ENCODE measurements at regions not wholly inside any gene's neighbourhood (a gene's known extent, or its start where the extent isn't known, plus 50 kb on each side); places are given as distances from the start of the nearest gene placed in this dataset.

DNA sequence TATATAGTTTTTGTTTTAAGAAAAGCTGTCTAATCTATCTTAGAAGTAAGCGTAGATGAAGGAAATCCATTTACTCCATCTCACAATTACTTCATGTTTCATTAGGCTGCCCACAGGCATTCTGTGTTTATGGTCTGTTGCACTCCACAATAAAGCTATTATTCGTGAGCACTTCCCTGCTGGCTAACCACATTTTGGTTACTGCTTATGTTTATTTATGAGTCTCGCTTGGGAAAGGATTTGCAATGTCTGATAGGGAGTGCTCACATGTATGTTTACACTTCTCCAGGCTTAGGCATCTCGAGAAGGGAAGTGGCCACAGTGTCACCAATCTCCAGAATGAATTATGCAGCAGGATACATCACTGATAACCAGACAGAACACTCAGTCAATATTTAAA is 190.9 kb downstream of the VCY1B start:
- TF ChIP-seq, protein P1, sequence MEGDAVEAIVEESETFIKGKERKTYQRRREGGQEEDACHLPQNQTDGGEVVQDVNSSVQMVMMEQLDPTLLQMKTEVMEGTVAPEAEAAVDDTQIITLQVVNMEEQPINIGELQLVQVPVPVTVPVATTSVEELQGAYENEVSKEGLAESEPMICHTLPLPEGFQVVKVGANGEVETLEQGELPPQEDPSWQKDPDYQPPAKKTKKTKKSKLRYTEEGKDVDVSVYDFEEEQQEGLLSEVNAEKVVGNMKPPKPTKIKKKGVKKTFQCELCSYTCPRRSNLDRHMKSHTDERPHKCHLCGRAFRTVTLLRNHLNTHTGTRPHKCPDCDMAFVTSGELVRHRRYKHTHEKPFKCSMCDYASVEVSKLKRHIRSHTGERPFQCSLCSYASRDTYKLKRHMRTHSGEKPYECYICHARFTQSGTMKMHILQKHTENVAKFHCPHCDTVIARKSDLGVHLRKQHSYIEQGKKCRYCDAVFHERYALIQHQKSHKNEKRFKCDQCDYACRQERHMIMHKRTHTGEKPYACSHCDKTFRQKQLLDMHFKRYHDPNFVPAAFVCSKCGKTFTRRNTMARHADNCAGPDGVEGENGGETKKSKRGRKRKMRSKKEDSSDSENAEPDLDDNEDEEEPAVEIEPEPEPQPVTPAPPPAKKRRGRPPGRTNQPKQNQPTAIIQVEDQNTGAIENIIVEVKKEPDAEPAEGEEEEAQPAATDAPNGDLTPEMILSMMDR (IDR thresholded peaks at IDR 0.05; ENCODE audit: borderline replicate concordance, control extremely low read depth, extremely low read depth, insufficient read depth, missing control alignments) = no peak
- in situ Hi-C loops (cut with MboI; ENCODE audit: low sequenced_read_pairs, unreplicated experiment) = no loop called here
- DNase-seq (ENCODE audit: low spot score) = no peak

DNA sequence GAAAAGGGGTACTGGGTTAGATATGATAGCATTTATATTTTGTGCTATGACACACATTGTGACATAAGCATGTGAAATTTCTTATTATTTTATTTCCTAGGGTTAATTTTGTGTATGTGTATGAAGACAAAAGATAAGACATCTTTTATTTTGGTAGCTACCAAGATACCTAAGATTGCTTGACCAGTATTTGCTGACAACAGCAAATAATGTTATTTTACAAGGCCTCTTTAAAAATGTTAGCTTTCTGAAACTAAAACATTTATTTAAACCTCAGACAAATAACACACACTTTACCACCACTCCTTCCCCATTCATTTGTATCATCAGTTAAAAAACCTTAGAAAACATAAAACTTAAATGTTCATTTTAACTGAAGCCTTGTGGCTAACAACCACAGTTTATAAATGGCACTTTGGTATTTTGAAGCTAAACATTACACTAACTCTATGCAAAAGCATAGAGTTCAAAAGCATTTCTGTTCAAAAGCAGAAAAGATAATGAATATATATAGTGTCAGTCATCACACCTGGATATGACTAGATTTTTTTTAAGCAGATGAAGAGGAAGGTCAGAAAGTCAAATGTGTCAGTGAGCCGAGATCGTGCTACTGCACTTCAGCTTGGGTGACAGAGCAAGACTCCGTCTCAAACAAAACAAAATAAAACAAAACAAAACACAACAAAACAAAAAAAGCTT is 193.0 kb downstream of the VCY1B start:
- no peak for DNase-seq (ENCODE audit: low spot score)
- TF ChIP-seq, protein P1 (IDR thresholded peaks at IDR 0.05; ENCODE audit: borderline replicate concordance, control extremely low read depth, extremely low read depth, insufficient read depth, missing control alignments) = no peak
- in situ Hi-C loops (cut with MboI; ENCODE audit: low sequenced_read_pairs, unreplicated experiment) = no loop called here

DNA sequence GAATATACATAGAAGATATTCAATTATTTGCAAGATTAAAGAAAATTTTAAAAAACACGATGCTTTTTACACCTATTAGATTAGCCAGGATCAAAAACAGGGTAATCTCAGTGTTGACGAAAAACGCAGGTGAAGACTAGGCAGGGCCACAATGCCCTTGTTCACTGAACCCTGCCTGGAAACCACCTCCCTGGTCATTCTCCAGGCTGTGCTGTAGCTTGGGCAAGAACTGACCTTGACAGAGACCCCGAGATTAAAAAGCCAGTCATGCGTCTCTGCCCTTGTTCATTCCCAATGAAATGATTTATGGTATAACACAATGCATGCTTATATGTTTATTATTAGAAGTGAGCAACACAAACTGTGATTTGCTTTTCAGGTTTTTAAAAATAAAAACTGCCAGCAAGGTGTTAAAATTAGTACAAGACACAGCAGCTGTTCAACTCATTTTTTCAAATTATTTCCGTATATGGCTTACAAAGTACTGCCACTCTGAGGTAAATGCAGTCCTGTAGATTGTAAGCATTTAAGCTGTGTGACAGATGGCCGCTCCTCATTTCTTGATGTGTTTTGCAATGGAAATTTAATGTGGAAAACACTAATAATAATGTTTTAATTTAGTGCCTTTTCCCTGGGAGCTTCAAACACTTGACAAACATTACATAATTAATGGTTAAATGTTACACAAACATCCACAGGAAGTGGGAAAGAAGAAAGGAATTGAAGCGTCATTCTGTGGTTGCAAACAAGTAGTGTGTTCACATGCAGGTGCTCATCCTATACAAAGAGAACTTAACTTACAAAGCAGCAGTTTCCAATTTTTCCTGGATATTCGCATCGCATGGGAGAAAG is 200.2 kb downstream of the VCY1B start:
- no peak for DNase-seq (ENCODE audit: low spot score)
- in situ Hi-C loops (cut with MboI; ENCODE audit: low sequenced_read_pairs, unreplicated experiment) = no loop called here
- TF ChIP-seq, protein P1 (IDR thresholded peaks at IDR 0.05; ENCODE audit: borderline replicate concordance, control extremely low read depth, extremely low read depth, insufficient read depth, missing control alignments) = no peak

DNA sequence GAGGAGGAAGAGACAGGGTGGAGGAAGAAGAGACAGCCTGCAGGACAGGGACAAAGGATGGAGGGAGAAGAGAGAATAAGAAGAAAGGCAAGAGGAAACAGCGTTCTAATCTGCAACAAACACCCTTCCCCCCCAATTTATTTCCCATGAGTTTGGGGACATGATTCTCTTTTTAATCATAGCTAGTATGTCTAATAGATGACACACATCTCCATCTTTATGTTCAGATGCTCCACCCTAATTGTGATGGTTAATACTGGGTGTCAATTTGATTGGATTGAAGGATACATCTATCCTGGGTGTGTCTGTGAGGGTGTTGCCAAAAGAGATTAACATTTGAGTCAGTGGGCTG is 200.8 kb downstream of the VCY1B start:
- in situ Hi-C loops (cut with MboI; ENCODE audit: low sequenced_read_pairs, unreplicated experiment) = no loop called here
- DNase-seq (ENCODE audit: low spot score) = no peak
- TF ChIP-seq, protein P1 (IDR thresholded peaks at IDR 0.05; ENCODE audit: borderline replicate concordance, control extremely low read depth, extremely low read depth, insufficient read depth, missing control alignments) = no peak

DNA sequence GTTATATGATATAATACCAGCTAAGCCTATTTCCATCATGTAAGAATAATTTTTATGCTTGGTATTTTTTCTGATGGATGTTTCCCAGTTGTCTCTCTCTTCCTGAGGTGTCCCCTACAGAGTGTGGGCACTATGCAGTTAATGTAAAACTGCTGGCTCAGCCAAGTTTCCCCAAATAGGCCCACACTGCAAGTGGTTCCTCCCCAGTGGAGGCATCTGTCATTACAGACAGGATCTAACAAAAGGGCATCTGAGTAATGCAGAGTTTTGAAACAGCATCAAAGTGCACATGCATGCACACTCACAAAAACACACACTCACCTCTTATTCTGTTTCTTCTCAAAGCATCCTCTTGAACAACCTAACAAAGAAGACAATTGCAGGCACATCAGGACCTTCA is 221.0 kb downstream of the VCY1B start:
- TF ChIP-seq, protein P1 (IDR thresholded peaks at IDR 0.05; ENCODE audit: borderline replicate concordance, control extremely low read depth, extremely low read depth, insufficient read depth, missing control alignments) = no peak
- in situ Hi-C loops (cut with MboI; ENCODE audit: low sequenced_read_pairs, unreplicated experiment) = no loop called here
- DNase-seq (ENCODE audit: low spot score) = no peak

DNA sequence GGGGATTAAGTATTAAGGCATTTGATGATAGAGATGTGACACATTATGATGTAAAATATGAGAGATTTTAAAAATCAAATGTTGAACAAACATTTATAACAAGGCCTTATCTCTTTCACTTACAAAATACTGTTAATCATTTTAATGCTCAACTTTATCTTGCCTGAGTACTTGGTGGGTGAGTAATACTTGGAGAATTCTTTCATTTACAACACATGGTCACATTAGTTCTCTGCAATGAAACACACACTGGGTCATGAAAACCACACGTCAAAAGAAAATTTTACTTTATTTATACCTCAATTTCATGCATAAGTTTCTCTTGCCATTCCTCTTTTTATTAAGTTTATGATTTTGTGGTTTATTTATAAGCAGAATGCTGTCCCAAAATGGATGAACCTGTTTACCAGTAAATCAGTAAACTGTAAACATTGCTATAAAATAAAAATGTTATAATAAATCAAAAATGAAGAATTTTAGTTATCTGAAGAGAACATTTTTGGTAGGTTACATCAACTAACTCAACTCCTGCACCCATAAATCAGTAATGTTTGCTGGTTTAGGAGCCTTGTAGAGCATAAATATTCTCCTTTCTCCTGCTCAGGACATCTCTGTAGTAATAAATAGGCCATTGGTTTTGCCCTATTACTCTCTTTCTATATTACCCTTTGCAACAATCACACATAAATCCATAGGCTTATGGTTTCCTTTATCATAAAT is 233.5 kb upstream of the NLGN4Y start:
- TF ChIP-seq, protein P1 (IDR thresholded peaks at IDR 0.05; ENCODE audit: borderline replicate concordance, control extremely low read depth, extremely low read depth, insufficient read depth, missing control alignments) = no peak
- in situ Hi-C loops (cut with MboI; ENCODE audit: low sequenced_read_pairs, unreplicated experiment) = no loop called here
- DNase-seq (ENCODE audit: low spot score) = no peak

Measured in GM13976 (cell line).